Gastroesophageal sphincter (tissue), 4 donors: ENCODE measurements at regions not wholly inside any gene's neighbourhood (a gene's known extent, or its start where the extent isn't known, plus 50 kb on each side); places are given as distances from the start of the nearest gene placed in this dataset.

Experiments
- ATAC-seq: fragments of 150-250 bp; one replicate; pipeline ENCODE4 v1.9.1; 2016; ENCODE audit warnings: mild to moderate bottlenecking, moderate library complexity
- H3K27ac ChIP-seq, 4 donors: fragments of 200-600 bp; sonication (generic) in 3 of 4; 1 replicate in 3 of 4; 2 replicates in 1 of 4; pipeline ENCODE4 v1.5.1; 2016 to 2019
- H3K27me3 ChIP-seq: fragments of 200-600 bp; sonication (generic); one replicate; pipeline ENCODE4 v1.5.1; 2019
- H3K36me3 ChIP-seq, 2 donors: fragments of 200-600 bp; sonication (generic); one replicate each; pipeline ENCODE4 v1.5.1; 2019; ENCODE audit warnings: control low read depth in 1 of 2
- H3K4me1 ChIP-seq, 3 donors: fragments of 200-600 bp; sonication (generic); 1 replicate in 2 of 3; 2 replicates in 1 of 3; pipeline ENCODE4 v1.5.1; 2016 to 2019; ENCODE audit warnings: control low read depth in 2 of 3
- H3K4me3 ChIP-seq, 2 donors: fragments of 200-600 bp; sonication (generic); one replicate each; pipeline ENCODE4 v1.5.1; 2019; ENCODE audit warnings: mild to moderate bottlenecking in 1 of 2, moderate library complexity in 1 of 2
- H3K9me3 ChIP-seq, 3 donors: fragments of 200-600 bp; sonication (generic); one replicate each; pipeline ENCODE4 v1.5.1; 2017 to 2019; ENCODE audit warnings: control low read depth in 2 of 3
- CTCF ChIP-seq, 4 experiments: fragments of 200-600 bp in 2 of 4; fragments of 450-650 bp in 2 of 4; sonication (generic) in 1 of 4; IDR thresholded peaks; one replicate each; pipeline ENCODE4 v1.5.1; 2017 to 2019; ENCODE audit warnings: antibody characterized with exemption in 4 of 4, mild to moderate bottlenecking in 2 of 4, moderate library complexity in 2 of 4
- EP300 ChIP-seq: sonication (generic); formaldehyde crosslinking; IDR thresholded peaks from one replicate; pipeline ENCODE4 v1.6.1; 2017; ENCODE audit warnings: antibody characterized with exemption, mild to moderate bottlenecking
- POLR2A ChIP-seq, 2 donors: fragments of 450-650 bp; IDR thresholded peaks; one replicate each; pipeline ENCODE4 v1.6.1; 2017; ENCODE audit warnings: antibody characterized with exemption in 2 of 2, mild to moderate bottlenecking in 2 of 2, moderate library complexity in 1 of 2
- POLR2AphosphoS5 ChIP-seq: sonication (generic); formaldehyde crosslinking; IDR thresholded peaks from one replicate; pipeline ENCODE4 v1.6.1; 2017; ENCODE audit warnings: antibody characterized with exemption
- WGBS, 2 donors: methylation state at CpG; one replicate each; pipeline ENCODE4 v1.1.5; 2018; ENCODE audit warnings: low coverage in 1 of 2; 5-methylcytosine and 5-hydroxymethylcytosine counted together

- no peaks in the 10 kb centered on the region for H3K9me3 ChIP-seq
- no peak for ATAC-seq
- H3K27ac ChIP-seq = no peak overlapping the region
- TF ChIP-seq CTCF (IDR thresholded peaks at IDR 0.05) (no peak), EP300 (no peak), POLR2A (IDR thresholded peaks at IDR 0.05) (no peak), POLR2AphosphoS5 (no peak)
- H3K27me3 ChIP-seq = no peaks in the 10 kb centered on the region
- no peaks in the 10 kb centered on the region for H3K36me3 ChIP-seq
- H3K4me1 ChIP-seq = no peaks in the 10 kb centered on the region
- WGBS, 2 donors = 43% methylated on average over 1 of the region's 1 CpG; no CpG with 5 or more reads in 1 of the 2 donors
- no peak overlapping the region for H3K4me3 ChIP-seq
Observed at GRCh38 chr13:31433207-31433606, 233.4 kb downstream of the B3GLCT start.

- no peak for ATAC-seq
- Histone ChIP-seq H3K27ac (no peak overlapping the region), H3K4me3 (no peak overlapping the region), H3K36me3 (no peaks in the 10 kb centered on the region), H3K9me3 (no peaks in the 10 kb centered on the region), H3K4me1 (no peaks in the 10 kb centered on the region), H3K27me3 (no peaks in the 10 kb centered on the region)
- WGBS, 2 donors = 75% methylated on average over 6 to 7 of the region's 7 CpGs
- no peak for TF ChIP-seq POLR2A (IDR thresholded peaks at IDR 0.05)
Observed at GRCh38 chr13:31433746-31434145, 234.0 kb downstream of the B3GLCT start.

DNA sequence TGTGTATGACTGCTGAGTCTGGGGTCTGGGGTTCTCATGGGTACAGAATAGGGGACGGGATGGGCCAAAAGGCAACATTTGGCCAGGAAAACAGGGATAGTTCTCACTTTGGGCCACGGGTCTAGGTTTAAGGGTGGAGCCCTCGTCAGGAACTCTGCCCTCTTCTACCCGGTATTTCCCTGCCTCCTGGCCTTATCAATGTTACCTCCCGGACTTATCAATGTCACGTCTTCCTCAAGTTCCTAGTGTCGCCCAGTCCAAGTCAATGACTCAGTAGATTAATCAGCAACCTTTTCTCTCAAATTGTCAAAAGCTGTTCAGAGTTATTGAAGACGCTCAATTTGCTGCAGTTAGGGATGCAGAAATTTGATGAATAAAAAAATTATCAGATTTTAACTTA, 234.8 kb downstream of the B3GLCT start:
- Histone ChIP-seq H3K27me3 (no peaks in the 10 kb centered on the region), H3K4me1 (no peaks in the 10 kb centered on the region), H3K9me3 (no peaks in the 10 kb centered on the region), H3K36me3 (no peaks in the 10 kb centered on the region), H3K4me3 (no peak overlapping the region), H3K27ac (no peak overlapping the region)
- 83 to 100% methylated on average over 2 to 8 of the region's 8 CpGs for WGBS, 2 donors
- TF ChIP-seq POLR2AphosphoS5 = no peak
- no peak for TF ChIP-seq CTCF (IDR thresholded peaks at IDR 0.05)
- no peak for TF ChIP-seq EP300
- TF ChIP-seq POLR2A (IDR thresholded peaks at IDR 0.05) = no peak
- ATAC-seq = no peak

DNA sequence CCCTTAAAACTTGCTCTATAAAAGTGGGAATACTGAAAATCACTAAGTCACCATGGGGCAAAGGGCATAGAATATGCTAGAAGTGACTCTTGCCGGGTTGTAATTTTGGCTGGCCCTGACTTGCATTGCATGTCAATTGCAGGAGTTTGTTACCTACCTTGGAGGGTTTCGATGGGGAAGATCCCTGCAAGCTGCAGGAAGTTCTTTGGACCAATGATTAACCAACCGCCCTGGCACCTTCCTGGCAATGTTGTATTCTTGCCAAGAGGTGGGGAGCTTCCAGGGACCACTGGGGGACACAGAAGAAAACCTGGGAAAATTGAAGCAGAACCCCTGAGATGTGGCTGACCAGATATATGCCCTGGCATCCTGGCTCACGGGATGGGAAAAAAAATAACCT, 235.8 kb downstream of the B3GLCT start:
- no peak overlapping the region for H3K27ac ChIP-seq
- no peak overlapping the region for H3K4me3 ChIP-seq
- no peaks in the 10 kb centered on the region for H3K36me3 ChIP-seq
- 83 to 87% methylated on average over 3 to 4 of the region's 4 CpGs for WGBS, 2 donors
- H3K27me3 ChIP-seq = no peaks in the 10 kb centered on the region
- no peaks in the 10 kb centered on the region for H3K4me1 ChIP-seq
- ATAC-seq = no peak
- no peaks in the 10 kb centered on the region for H3K9me3 ChIP-seq
- TF ChIP-seq EP300 (no peak), POLR2AphosphoS5 (no peak), POLR2A (IDR thresholded peaks at IDR 0.05) (no peak), CTCF (IDR thresholded peaks at IDR 0.05) (no peak)

- no peaks in the 10 kb centered on the region for H3K27me3 ChIP-seq
- TF ChIP-seq POLR2A (IDR thresholded peaks at IDR 0.05) (no peak), CTCF (IDR thresholded peaks at IDR 0.05) (no peak), EP300 (no peak), POLR2AphosphoS5 (no peak)
- no peaks in the 10 kb centered on the region for H3K4me1 ChIP-seq
- H3K4me3 ChIP-seq = no peak overlapping the region
- H3K36me3 ChIP-seq = no peaks in the 10 kb centered on the region
- no peak for ATAC-seq
- no peaks in the 10 kb centered on the region for H3K9me3 ChIP-seq
- H3K27ac ChIP-seq = no peak overlapping the region
- WGBS, 2 donors = 52 to 69% methylated on average over 5 of the region's 5 CpGs
Observed at GRCh38 chr13:31436478-31436877, 236.7 kb downstream of the B3GLCT start.

- Histone ChIP-seq H3K4me3 (no peak overlapping the region), H3K36me3 (no peaks in the 10 kb centered on the region), H3K27me3 (no peaks in the 10 kb centered on the region), H3K4me1 (no peaks in the 10 kb centered on the region), H3K9me3 (no peaks in the 10 kb centered on the region), H3K27ac (no peak overlapping the region)
- no peak for ATAC-seq
- 82 to 83% methylated on average over 1 to 3 of the region's 3 CpGs for WGBS, 2 donors
- TF ChIP-seq CTCF (IDR thresholded peaks at IDR 0.05) (no peak), POLR2A (IDR thresholded peaks at IDR 0.05) (no peak), POLR2AphosphoS5 (no peak), EP300 (no peak)
Observed at GRCh38 chr13:31437975-31438374, 238.2 kb downstream of the B3GLCT start.
